ENCODE measurements at regions not wholly inside any gene's neighbourhood (a gene's known extent, or its start where the extent isn't known, plus 50 kb on each side); places are given as distances from the start of the nearest gene placed in this dataset.

DNA sequence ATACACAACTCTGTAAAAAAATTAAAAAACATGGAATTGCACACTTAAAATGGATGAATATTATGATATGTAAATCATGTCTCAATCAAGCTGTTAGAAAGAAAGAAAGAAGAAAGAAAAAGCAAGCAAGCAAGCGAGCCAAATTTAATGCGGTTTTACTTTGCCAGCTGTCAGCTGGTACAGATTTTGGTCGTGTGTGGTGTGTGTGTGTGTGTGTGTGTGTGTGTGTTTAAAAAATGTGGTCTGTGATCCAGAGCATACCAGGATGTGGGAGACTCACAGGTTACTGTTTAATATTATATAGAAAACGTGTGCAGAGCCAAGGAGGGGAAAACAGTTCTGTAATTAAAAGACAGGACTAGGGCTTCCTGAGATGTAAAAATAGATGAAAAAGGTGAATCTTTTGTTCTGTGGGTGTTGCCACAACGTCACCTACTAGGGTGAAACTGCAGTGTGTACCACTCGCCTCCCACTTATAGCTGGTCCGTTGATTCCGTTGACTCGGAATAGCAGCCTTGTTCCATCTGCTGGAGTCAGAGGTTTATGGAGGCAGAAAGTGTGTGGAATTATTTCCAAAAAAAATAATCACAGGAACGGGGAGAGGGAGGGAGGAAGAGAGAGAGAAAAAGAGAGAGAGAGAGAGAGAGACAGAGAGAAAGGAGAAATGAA lies 197.7 kb downstream of the BCAS1 start:
- Histone ChIP-seq H3K27me3 (ENCODE audit: control insufficient read depth in 2 of 2, insufficient read depth in 2 of 2, low read length in 2 of 2) (no peaks in the 10 kb centered on the region), H3K27ac (ENCODE audit: low read depth in 2 of 2, low read length in 2 of 2) (peak overlapping the region; percentile 64 to 82), H3K9me3 (ENCODE audit: control insufficient read depth in 2 of 2, low read length in 2 of 2) (no peaks in the 10 kb centered on the region), H3K4me3 (ENCODE audit: low read length in 2 of 2) (peak overlapping the region in 1 of 2 donors; percentile 1), H3K4me1 (ENCODE audit: control insufficient read depth in 2 of 2, insufficient read depth in 2 of 2, low read length in 2 of 2) (peaks cover 39 to 42% of the 10 kb centered on the region in 2 donors), H3K9ac (ENCODE audit: low read depth in 1 of 2, low read length in 2 of 2) (peak overlapping the region; percentile 11 to 34), H3K36me3 (ENCODE audit: control insufficient read depth in 2 of 2, insufficient read depth in 2 of 2, low read length in 2 of 2) (no peaks in the 10 kb centered on the region)

GRCh38 chr20:53872081-53872541 lies 198.3 kb downstream of the BCAS1 start:
- H3K27ac ChIP-seq (ENCODE audit: low read depth in 2 of 2, low read length in 2 of 2), result peak overlapping the region; percentile 64 to 82
- peaks cover 44 to 45% of the 10 kb centered on the region in 2 donors for H3K4me1 ChIP-seq (ENCODE audit: control insufficient read depth in 2 of 2, insufficient read depth in 2 of 2, low read length in 2 of 2)
- H3K9me3 ChIP-seq (ENCODE audit: control insufficient read depth in 2 of 2, low read length in 2 of 2), result no peaks in the 10 kb centered on the region
- H3K36me3 ChIP-seq (ENCODE audit: control insufficient read depth in 2 of 2, insufficient read depth in 2 of 2, low read length in 2 of 2), result no peaks in the 10 kb centered on the region
- no peak overlapping the region for H3K4me3 ChIP-seq (ENCODE audit: low read length in 2 of 2)
- H3K9ac ChIP-seq (ENCODE audit: low read depth in 1 of 2, low read length in 2 of 2), result peak overlapping the region; percentile 11 to 34
- H3K27me3 ChIP-seq (ENCODE audit: control insufficient read depth in 2 of 2, insufficient read depth in 2 of 2, low read length in 2 of 2), result no peaks in the 10 kb centered on the region

- H3K9me3 ChIP-seq (ENCODE audit: control insufficient read depth in 2 of 2, low read length in 2 of 2), result no peaks in the 10 kb centered on the region
- H3K27me3 ChIP-seq (ENCODE audit: control insufficient read depth in 2 of 2, insufficient read depth in 2 of 2, low read length in 2 of 2), result no peaks in the 10 kb centered on the region
- no peak overlapping the region for H3K4me3 ChIP-seq (ENCODE audit: low read length in 2 of 2)
- no peak overlapping the region for H3K9ac ChIP-seq (ENCODE audit: low read depth in 1 of 2, low read length in 2 of 2)
- H3K36me3 ChIP-seq (ENCODE audit: control insufficient read depth in 2 of 2, insufficient read depth in 2 of 2, low read length in 2 of 2), result no peaks in the 10 kb centered on the region
- H3K4me1 ChIP-seq (ENCODE audit: control insufficient read depth in 2 of 2, insufficient read depth in 2 of 2, low read length in 2 of 2), result peaks cover 49 to 51% of the 10 kb centered on the region in 2 donors
- peak overlapping the region; percentile 74 to 82 for H3K27ac ChIP-seq (ENCODE audit: low read depth in 2 of 2, low read length in 2 of 2)
These were observed 198.9 kb downstream of the BCAS1 start for GRCh38 chr20:53871541-53871940.

DNA sequence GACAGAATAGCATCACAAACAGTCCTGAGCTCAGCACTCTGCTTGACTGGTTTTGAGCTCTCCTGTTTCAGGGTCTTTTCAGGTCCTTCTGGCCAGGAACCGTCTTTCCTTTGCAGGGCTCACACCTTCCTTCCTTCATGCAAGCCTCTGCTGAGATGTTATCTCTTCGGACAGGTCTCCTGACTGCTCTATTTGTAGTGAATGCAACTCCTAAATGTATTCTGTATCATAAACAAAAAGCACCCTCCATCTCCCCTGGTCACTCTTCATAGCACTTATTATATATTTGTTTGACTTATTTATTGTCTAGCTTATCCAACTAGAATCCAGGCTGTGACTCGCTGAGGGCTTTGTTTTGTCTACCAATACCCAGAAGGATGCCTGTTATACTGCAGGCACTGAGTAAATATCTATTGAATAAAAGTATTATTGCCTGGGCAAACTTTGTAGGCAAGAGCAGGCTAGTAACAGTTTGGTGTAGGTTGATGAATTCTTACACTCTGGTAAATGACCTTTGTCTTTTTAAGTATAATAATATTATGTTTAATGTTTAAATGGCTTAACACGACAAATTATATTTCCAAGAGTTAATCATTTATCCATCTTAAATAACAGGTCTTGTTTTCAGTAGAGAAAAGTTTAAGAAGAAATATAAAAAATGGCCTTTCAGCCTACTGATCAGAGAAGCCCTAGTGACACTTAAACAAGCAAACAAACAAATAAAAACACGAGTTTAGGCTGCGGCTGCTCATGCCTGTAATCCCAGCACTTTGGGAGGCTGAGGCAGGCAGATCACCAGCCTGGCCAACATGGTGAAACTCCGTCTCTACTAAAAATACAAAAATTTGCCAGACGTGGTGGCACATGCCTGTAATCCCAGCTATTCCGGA lies 199.7 kb downstream of the BCAS1 start:
- H3K4me3 ChIP-seq (ENCODE audit: low read length in 2 of 2), result peak overlapping the region in 1 of 2 donors; percentile 39
- H3K4me1 ChIP-seq (ENCODE audit: control insufficient read depth in 2 of 2, insufficient read depth in 2 of 2, low read length in 2 of 2), result peaks cover 57 to 59% of the 10 kb centered on the region in 2 donors
- H3K9me3 ChIP-seq (ENCODE audit: control insufficient read depth in 2 of 2, low read length in 2 of 2), result no peaks in the 10 kb centered on the region
- no peaks in the 10 kb centered on the region for H3K36me3 ChIP-seq (ENCODE audit: control insufficient read depth in 2 of 2, insufficient read depth in 2 of 2, low read length in 2 of 2)
- H3K27ac ChIP-seq (ENCODE audit: low read depth in 2 of 2, low read length in 2 of 2), result peak overlapping the region; percentile 74 to 82
- H3K27me3 ChIP-seq (ENCODE audit: control insufficient read depth in 2 of 2, insufficient read depth in 2 of 2, low read length in 2 of 2), result no peaks in the 10 kb centered on the region
- H3K9ac ChIP-seq (ENCODE audit: low read depth in 1 of 2, low read length in 2 of 2), result peak overlapping the region; percentile 3 to 14

- peak overlapping the region; percentile 66 to 67 for H3K9ac ChIP-seq (ENCODE audit: low read depth in 1 of 2, low read length in 2 of 2)
- H3K27me3 ChIP-seq (ENCODE audit: control insufficient read depth in 2 of 2, insufficient read depth in 2 of 2, low read length in 2 of 2), result no peaks in the 10 kb centered on the region
- H3K9me3 ChIP-seq (ENCODE audit: control insufficient read depth in 2 of 2, low read length in 2 of 2), result no peaks in the 10 kb centered on the region
- peaks cover 67 to 69% of the 10 kb centered on the region in 2 donors for H3K4me1 ChIP-seq (ENCODE audit: control insufficient read depth in 2 of 2, insufficient read depth in 2 of 2, low read length in 2 of 2)
- peak overlapping the region; percentile 81 to 82 for H3K27ac ChIP-seq (ENCODE audit: low read depth in 2 of 2, low read length in 2 of 2)
- H3K36me3 ChIP-seq (ENCODE audit: control insufficient read depth in 2 of 2, insufficient read depth in 2 of 2, low read length in 2 of 2), result no peaks in the 10 kb centered on the region
- peak overlapping the region; percentile 12 to 51 for H3K4me3 ChIP-seq (ENCODE audit: low read length in 2 of 2)
These were observed 200.7 kb downstream of the BCAS1 start for GRCh38 chr20:53869466-53870258.

DNA sequence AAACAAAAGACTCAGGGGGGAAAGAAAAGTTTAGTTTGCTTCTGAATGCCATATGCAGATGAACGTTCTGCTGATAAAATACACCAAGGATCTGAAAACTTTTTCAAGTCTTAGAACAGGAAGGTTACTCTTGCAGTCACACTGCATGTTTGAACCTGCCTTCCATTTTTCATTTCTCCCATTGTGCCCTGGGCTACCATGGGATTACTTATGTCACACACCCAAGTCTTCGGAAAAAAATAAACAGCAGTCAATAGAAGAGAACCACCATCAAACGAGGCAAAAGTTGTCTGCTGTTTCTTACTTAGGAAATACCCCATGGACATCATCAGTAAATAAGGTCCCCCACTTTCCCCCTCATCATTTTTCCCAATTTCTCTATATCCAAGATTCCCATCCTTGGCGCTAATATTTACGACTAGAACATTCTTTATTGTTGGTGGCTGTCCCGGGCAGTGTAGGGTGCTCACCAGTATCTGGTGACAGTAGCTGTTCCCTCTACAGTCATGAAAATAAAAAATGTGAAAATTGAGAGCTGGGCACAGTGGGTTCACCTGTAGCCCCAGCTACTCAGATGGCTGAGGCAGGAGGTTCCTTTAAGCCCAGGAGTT lies 202.5 kb downstream of the BCAS1 start:
- peak overlapping the region in 1 of 2 donors; percentile 37 for H3K9ac ChIP-seq (ENCODE audit: low read depth in 1 of 2, low read length in 2 of 2)
- H3K27ac ChIP-seq (ENCODE audit: low read depth in 2 of 2, low read length in 2 of 2), result peak overlapping the region; percentile 87 to 90
- H3K4me1 ChIP-seq (ENCODE audit: control insufficient read depth in 2 of 2, insufficient read depth in 2 of 2, low read length in 2 of 2), result peaks cover 63 to 70% of the 10 kb centered on the region in 2 donors

GRCh38 chr20:53866794-53867740 lies 203.3 kb downstream of the BCAS1 start:
- Histone ChIP-seq H3K36me3 (ENCODE audit: control insufficient read depth in 2 of 2, insufficient read depth in 2 of 2, low read length in 2 of 2) (no peaks in the 10 kb centered on the region), H3K4me1 (ENCODE audit: control insufficient read depth in 2 of 2, insufficient read depth in 2 of 2, low read length in 2 of 2) (peaks cover 56 to 62% of the 10 kb centered on the region in 2 donors), H3K9me3 (ENCODE audit: control insufficient read depth in 2 of 2, low read length in 2 of 2) (no peaks in the 10 kb centered on the region), H3K27ac (ENCODE audit: low read depth in 2 of 2, low read length in 2 of 2) (peak overlapping the region; percentile 87 to 90), H3K4me3 (ENCODE audit: low read length in 2 of 2) (peak overlapping the region; percentile 1 to 46), H3K9ac (ENCODE audit: low read depth in 1 of 2, low read length in 2 of 2) (peak overlapping the region; percentile 37 to 43), H3K27me3 (ENCODE audit: control insufficient read depth in 2 of 2, insufficient read depth in 2 of 2, low read length in 2 of 2) (no peaks in the 10 kb centered on the region)

More for the DNA sequence above, 202.5 kb downstream of the BCAS1 start:
- Histone ChIP-seq H3K27me3 (ENCODE audit: control insufficient read depth in 2 of 2, insufficient read depth in 2 of 2, low read length in 2 of 2) (no peaks in the 10 kb centered on the region), H3K36me3 (ENCODE audit: control insufficient read depth in 2 of 2, insufficient read depth in 2 of 2, low read length in 2 of 2) (no peaks in the 10 kb centered on the region), H3K9me3 (ENCODE audit: control insufficient read depth in 2 of 2, low read length in 2 of 2) (no peaks in the 10 kb centered on the region), H3K4me3 (ENCODE audit: low read length in 2 of 2) (peak overlapping the region in 1 of 2 donors; percentile 39)

DNA sequence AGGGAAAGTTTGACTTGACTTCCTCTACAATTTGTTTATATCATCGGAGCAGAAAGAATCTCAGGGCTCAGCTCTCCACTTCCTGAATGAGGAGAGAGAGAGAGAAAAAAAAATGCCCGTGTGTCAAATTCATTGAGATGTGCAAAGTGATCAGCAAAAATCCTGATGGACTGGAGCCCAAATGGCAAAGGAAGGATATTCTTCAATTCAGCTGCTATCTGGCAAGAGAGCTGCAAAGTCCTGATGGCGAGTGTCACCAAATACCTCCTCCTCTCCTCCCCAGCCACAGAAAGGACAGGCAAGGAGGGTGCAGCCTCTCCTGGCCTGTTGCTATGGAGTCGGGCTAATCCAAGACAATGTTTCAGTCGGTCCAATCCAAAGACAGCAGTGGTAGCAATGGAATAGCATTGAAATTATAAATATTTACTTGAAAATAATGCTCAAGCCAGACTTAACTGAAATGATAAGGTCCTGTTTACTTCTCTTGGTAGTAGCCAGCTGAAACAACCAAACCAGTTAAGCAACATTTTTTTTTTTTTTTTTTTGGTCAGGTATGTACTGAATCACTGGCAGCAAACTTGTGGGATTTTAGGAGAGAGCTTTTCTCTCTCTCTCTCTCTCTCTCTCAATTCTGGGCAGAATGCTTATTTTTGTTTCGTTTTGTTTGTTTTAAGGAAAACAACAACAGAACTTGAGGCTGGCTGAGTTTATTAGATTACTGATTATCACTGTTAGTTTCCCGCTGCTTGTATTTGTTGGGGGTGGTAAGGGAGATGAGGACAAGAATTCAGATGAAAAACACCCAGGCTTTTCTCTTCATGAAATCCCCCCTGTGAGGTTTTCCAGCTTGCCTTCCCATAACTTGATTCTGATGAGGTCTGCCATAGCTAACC lies 204.2 kb downstream of the BCAS1 start:
- H3K27me3 ChIP-seq (ENCODE audit: control insufficient read depth in 2 of 2, insufficient read depth in 2 of 2, low read length in 2 of 2), result no peaks in the 10 kb centered on the region
- H3K4me1 ChIP-seq (ENCODE audit: control insufficient read depth in 2 of 2, insufficient read depth in 2 of 2, low read length in 2 of 2), result peaks cover 48 to 54% of the 10 kb centered on the region in 2 donors
- no peaks in the 10 kb centered on the region for H3K36me3 ChIP-seq (ENCODE audit: control insufficient read depth in 2 of 2, insufficient read depth in 2 of 2, low read length in 2 of 2)
- peak overlapping the region; percentile 11 to 46 for H3K4me3 ChIP-seq (ENCODE audit: low read length in 2 of 2)
- peak overlapping the region; percentile 43 for H3K9ac ChIP-seq (ENCODE audit: low read depth in 1 of 2, low read length in 2 of 2)
- peak overlapping the region; percentile 87 to 90 for H3K27ac ChIP-seq (ENCODE audit: low read depth in 2 of 2, low read length in 2 of 2)
- H3K9me3 ChIP-seq (ENCODE audit: control insufficient read depth in 2 of 2, low read length in 2 of 2), result no peaks in the 10 kb centered on the region
